Anterior cingulate cortex (tissue), 58 donors: ENCODE measurements at regions not wholly inside any gene's neighbourhood (a gene's known extent, or its start where the extent isn't known, plus 50 kb on each side); places are given as distances from the start of the nearest gene placed in this dataset.
A peak's percentile ranks its signal among the peaks of the same experiment; 100 is the strongest.

ENCODE experiments used
- DNase-seq, 58 donors: peaks; one replicate each; lab custom pipeline; 2025; lab: John Stamatoyannopoulos, UW

GRCh38 chr12:58554522-58555157 is 365.7 kb downstream of the LRIG3 start:
- no peak for DNase-seq

GRCh38 chr12:58557171-58557570 is 363.1 kb downstream of the LRIG3 start:
- no peak for DNase-seq

- DNase-seq: no peak
These were observed 362.6 kb downstream of the LRIG3 start for GRCh38 chr12:58557661-58558060.

- no peak for DNase-seq
These were observed 356.7 kb downstream of the LRIG3 start for GRCh38 chr12:58563621-58564020.

DNA sequence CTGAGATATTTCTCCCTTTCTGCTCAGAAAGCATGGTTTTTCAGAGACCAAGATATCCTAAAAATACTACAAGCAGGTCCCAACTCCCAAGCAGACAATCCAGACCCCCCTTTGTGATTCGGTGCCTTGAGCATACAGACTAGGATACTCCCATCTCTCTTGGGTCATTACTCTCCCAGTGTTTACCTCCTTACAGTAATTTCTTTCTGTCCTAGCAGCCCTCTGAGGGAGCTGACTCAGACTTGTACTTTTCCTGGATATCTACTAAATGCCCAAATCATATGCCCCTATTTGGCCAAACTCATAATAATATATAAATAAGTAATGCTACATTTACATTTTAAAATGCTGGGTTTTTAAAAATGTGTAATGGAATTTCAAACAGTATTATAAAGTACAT is 355.6 kb downstream of the LRIG3 start:
- DNase-seq: no peak

GRCh38 chr12:58566599-58566998 is 353.7 kb downstream of the LRIG3 start:
- no peak for DNase-seq

DNA sequence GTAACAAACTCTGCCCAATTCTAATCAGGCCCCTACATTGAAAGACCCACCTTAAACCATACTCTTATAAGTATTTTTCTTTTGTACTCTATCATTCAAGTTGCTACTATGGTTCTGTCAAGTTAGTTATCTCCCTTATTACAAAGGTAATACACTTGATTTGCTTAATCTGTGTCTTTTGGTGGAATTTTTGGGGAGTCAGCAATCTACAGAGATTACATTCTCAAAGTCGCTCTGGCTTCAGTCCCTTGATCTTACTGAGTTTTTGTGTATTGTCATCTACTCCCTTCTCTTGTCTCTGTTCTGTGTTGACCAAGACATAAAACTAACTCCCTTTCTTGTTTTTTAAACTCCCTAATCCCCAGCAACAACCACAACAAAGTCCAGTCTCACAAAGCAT is 353.1 kb downstream of the LRIG3 start:
- no peak for DNase-seq

- no peak for DNase-seq
These were observed 349.9 kb downstream of the LRIG3 start for GRCh38 chr12:58570411-58570810.

- peak in 2 of 58 donors; percentile 2 to 7 for DNase-seq
These were observed 345.0 kb downstream of the LRIG3 start for GRCh38 chr12:58575256-58575655.

DNA sequence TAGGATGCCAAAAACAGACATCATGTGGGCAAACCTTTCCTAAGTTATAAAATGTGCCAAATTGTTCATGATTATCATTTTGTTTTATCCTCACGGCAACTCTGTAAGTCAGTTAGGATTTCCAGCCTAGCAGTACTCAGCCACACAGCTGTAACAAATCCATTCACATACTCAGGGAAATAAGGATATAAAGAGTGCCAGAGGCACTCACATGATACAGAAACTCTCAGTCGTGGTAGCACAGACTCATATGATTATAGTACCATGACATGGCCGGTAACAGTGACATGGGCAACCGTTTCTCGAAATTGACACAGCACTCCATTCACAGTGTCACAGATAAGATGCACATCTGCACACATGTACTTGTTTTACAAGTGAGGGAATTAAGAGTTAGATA is 344.2 kb downstream of the LRIG3 start:
- no peak for DNase-seq

GRCh38 chr12:58576916-58577315 is 343.4 kb downstream of the LRIG3 start:
- no peak for DNase-seq

DNA sequence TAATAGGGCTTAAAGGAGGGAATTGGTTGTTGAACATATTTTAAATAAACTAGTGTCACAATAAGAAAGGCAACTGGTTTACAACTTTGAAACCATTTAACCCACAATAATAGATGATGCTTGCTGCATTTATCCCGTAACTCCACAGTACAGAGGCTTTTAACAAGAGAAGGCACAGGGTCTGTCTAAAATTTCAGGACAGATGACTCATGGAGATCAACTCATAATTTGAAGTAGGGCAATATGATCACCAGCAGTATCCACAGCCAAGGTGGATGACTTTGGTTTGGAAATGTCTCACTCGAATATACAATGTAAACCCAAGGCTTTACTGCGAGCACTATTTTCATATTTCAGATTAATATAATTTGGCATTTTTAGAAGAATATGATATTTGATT is 340.2 kb downstream of the LRIG3 start:
- no peak for DNase-seq

GRCh38 chr12:58583529-58583928 is 336.8 kb downstream of the LRIG3 start:
- no peak for DNase-seq

GRCh38 chr12:58583940-58584339 is 336.4 kb downstream of the LRIG3 start:
- DNase-seq: no peak

- no peak for DNase-seq
These were observed 335.4 kb downstream of the LRIG3 start for GRCh38 chr12:58584880-58585279.

DNA sequence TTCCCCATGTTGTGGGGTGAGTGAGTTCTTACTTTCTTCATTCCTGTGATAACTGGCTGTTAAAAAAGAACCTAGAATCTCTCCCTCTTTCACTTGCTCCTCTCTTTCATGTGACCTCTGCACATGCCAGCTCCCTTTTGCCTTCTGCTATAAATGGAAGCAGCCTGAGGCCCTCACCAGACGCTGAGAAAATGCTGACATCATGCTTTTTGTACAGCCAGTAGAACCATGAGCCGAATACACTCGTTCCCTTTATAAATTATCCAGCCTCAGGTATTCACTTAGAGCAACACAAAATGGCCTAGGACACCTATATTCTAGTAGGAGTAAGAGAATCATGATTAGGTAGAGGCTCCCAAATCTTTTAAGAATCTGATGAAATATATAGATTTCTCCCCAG is 333.5 kb downstream of the LRIG3 start:
- DNase-seq: no peak

GRCh38 chr12:58588770-58589169 is 331.5 kb downstream of the LRIG3 start:
- DNase-seq: no peak

DNA sequence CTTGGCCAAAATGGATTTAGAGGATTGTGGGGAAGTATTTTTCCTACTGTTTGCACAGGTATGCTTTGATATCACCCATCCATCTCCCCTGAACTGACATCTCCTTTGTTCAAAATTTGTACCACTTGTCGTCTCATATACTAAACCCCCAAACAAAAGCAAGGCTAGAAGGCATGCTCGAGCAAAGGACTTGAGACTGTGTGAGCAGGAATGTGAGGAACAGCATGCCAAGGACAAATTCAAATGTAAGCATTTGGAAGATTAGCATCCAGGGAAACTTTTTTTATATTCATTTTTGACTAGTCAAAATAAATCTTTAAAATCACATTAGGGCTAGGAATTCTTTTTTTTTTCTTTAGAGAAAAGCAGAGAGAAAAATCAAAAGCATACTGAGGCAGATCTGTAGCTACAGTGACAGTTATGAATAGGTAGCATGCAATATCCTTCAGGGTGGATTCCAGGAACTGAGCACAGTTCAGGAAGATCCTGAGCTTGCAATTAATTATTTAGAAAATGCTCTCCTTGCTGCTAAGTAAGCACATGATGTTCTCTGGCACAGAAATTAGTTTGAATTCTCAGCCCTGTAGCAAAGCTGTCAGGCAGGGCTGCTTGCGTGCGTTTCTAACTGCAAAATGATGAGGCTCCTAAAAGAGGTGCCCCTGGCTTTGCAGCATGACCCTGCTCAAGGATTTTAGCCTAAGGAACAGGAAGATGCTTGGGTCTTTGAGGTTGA is 327.7 kb downstream of the LRIG3 start:
- DNase-seq: peak in 2 of 58 donors; percentile 1 to 9

DNA sequence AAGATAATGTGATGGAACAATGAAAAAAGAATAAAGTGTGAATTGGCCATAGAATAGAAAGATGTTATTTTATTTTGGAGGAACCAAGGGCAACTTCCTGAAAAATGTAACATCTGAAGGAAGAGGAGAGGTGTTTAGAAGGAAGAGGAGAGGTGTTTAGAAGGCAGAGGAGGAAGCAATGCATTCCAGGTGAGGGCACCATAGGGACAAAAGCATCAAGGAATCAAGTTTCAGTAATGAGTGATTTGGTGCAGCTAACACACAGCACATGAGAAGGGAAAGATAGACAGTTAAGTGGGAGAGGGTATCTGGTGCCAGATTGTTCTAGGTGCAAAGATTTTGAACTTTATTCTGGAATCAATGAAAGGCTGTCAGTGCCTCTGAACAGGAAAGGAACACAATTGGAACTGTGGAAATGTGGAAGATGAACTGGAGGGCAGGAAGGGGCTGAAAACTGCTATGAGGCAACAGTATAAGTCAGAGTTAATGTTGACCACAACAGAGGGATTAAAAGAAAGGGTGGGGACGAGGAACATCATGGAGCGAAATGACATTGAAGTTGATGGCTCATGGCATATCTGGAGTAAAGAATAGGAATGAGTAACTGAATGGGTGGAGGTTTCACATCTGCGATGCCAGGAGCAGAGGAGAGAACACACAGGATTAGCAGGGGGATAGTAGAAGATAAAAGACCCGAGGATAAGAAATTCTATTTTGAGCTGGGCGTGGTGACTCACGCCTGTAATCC is 326.6 kb downstream of the LRIG3 start:
- DNase-seq: no peak

DNA sequence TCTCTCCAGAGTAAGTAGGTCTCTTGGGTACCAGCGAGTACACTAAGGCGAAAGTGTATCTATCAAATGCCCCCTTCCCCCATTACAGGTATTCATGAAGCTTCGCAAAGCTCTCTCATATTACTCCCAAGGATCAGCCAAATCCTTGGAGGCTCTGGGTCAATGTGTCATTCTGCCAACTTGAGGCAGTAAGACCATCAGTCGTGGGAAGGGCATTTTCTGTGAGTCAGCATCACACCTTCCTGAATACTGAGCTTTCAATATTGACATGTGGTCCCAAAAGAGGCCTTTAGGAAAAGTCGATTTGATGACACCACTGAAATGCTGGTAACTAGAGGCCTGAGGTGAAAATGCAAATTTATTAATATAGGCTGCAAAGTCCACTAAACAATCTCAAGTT is 323.9 kb downstream of the LRIG3 start:
- DNase-seq: no peak

DNA sequence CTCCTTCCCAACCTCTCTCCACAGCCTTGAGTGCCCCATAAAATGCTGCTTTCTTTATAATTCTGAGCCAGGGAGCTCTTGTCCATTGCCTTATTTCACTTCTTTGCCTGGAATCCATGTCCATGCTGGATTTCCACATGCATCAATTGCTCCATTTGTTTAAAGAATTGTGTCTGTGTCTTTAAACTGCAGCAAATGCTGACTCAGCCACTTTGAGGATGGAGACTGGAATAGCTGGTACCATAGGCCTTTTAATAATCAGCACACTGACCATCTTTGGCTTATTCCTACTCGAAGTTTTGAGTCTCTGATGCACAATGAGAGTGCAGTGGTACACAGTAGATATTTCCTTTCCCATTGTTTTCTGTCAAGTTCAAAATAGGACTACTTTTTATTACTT is 318.8 kb downstream of the LRIG3 start:
- no peak for DNase-seq

DNA sequence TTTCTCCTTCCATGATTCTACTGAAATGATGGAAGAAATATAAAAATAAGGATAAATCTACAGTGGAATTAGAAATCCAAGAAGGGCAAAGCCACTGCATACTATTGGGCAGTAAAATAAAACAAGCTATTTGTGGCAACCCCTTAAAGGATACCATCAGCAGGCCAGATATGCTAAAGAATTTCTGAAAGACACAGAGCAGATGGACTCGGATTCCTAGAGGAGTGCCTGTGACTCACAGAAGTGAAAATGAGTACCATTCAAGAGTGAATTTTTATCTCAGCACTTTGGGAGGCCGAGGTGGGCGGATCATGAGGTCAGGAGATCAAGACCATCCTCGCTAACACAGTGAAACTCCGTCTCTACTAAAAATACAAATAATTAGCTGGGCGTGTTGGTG is 318.1 kb downstream of the LRIG3 start:
- DNase-seq: no peak
